B cell (primary cell): ENCODE measurements at regions not wholly inside any gene's neighbourhood (a gene's known extent, or its start where the extent isn't known, plus 50 kb on each side); places are given as distances from the start of the nearest gene placed in this dataset.

Experiments used
- EZH2 ChIP-seq: IDR thresholded peaks from 2 replicates; pipeline ENCODE4 v1.6.1; 2012; ENCODE audit warnings: borderline replicate concordance, low read depth, mild to moderate bottlenecking, moderate library complexity, low read length; ENCODE audit not compliant: insufficient read depth, poor library complexity, severe bottlenecking
- TF ChIP-seq, protein P1 (sequence below): fragments of 200-600 bp; IDR thresholded peaks from one replicate; pipeline ENCODE4 v1.8.0; 2022; ENCODE audit warnings: antibody characterized with exemption, mild to moderate bottlenecking

DNA sequence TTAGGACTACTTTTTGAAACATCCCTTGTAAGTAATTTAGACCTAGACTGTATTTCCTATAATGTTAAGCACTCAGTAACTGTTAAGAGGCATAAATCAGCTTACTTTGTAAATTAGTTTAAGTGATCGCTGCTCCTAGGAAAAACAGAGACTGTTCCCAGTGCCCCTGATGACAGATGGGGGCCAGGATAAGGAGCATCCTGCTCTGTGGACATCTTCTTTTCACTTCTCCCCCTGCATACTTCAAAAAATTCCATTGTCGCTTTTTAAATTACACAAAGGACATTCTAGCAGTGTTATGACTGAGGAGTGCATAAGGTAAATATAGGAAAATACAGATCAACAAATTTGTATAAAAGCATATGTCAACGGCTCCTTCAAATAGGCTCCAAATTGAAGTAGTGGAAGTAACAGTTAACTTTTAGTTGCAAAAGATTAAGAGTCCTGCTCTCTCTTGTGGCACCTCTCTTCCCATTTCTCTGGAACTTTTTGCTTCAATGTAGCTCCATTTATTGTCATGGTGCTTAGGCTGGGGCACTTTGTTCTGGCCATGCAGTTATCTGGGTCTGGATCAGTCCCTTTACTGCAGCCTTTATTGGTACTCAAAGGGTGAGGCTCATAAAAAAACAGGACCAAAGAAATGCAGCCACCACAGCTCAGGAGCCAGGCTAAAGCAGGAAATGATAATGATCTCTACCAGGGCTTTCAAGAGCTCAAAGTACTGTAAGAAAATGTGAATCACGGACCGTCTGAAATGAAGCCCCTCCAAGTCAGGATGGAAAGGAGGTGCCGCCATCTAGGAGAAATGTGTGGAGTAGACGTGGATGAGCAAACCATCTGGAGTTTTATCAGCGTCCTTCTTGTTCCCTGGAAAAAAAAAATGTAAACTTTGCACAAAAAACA, 162.1 kb upstream of the ZNF516 start:
- TF ChIP-seq, protein P1, sequence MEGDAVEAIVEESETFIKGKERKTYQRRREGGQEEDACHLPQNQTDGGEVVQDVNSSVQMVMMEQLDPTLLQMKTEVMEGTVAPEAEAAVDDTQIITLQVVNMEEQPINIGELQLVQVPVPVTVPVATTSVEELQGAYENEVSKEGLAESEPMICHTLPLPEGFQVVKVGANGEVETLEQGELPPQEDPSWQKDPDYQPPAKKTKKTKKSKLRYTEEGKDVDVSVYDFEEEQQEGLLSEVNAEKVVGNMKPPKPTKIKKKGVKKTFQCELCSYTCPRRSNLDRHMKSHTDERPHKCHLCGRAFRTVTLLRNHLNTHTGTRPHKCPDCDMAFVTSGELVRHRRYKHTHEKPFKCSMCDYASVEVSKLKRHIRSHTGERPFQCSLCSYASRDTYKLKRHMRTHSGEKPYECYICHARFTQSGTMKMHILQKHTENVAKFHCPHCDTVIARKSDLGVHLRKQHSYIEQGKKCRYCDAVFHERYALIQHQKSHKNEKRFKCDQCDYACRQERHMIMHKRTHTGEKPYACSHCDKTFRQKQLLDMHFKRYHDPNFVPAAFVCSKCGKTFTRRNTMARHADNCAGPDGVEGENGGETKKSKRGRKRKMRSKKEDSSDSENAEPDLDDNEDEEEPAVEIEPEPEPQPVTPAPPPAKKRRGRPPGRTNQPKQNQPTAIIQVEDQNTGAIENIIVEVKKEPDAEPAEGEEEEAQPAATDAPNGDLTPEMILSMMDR = no peak
- no peak for TF ChIP-seq EZH2
